ENCODE measurements at regions not wholly inside any gene's neighbourhood (a gene's known extent, or its start where the extent isn't known, plus 50 kb on each side); places are given as distances from the start of the nearest gene placed in this dataset.
A peak's percentile ranks its signal among the peaks of the same experiment; 100 is the strongest.
"Not testable (repeated sequence)": the region's sequence is repeated elsewhere in the genome, so short reads cannot be mapped to it uniquely, and the experiment has no call there.

DNA sequence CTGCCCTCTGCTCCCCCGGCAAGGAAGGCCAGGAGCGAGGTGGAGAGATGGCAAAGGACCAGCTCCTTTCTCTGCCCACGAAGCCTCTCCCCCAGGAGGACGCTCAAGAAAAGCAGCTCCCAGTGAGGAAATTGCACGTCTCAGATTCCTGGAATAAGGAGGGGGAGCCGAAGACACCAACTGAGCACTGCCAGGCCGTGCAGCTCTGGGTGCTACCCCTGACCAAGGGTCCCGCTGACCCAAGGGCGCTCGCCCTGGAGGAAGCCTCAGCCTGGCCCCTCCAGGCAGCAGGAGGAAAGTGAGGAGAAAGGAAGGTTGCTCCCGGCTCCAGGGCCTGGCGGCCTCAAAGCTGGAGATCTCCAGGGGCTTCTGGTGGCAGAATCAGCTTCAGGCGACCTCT, 174.1 kb upstream of the SFSWAP start:
- no peaks in the 10 kb centered on the region for H3K27me3 Mint-ChIP-seq
- H3K4me3 Mint-ChIP-seq = peak overlapping the region; percentile 0
- H3K4me1 Mint-ChIP-seq (ENCODE audit: low read depth) = peaks cover 16% of the 10 kb centered on the region
- H3K36me3 Mint-ChIP-seq = no peaks in the 10 kb centered on the region
- H3K27ac Mint-ChIP-seq = peak overlapping the region; percentile 55
- H3K9me3 Mint-ChIP-seq (ENCODE audit: low read depth) = no peaks in the 10 kb centered on the region

DNA sequence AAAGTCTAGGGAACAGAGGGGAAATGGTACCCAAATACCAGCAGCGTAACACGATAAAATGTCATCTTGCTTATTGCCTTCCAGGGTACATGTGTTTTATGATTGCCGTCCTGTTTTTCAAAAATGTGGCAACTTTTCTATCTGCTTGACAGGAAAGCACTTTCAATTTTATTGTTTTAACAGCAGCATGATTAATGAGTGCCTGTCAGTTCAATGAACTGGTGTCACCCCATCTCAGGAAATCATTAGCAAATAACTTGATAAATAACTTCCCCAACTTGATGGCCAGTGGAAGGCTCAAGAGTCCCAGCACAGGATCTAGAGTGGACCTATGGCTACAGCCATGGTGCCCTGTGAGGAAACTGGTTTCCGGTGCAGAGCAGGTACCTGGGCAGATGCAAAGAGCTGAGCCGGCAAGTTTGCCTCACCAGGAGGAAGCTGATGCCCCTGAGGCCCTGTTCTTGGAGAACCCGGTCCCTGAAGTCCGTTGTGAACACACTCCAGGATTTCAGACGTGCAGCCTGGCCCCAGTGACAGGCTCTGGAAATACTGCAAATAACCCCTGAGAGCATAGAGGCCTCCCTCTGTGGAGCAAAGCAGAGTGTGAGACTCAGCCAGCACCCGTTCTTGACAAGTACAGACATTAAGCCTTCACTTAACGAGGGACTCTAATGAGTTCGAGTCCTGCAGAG, 173.5 kb upstream of the SFSWAP start:
- Mint-ChIP-seq H3K27me3 (no peaks in the 10 kb centered on the region), H3K9me3 (ENCODE audit: low read depth) (no peaks in the 10 kb centered on the region), H3K27ac (no peak overlapping the region), H3K4me3 (no peak overlapping the region), H3K36me3 (no peaks in the 10 kb centered on the region), H3K4me1 (ENCODE audit: low read depth) (peaks cover 16% of the 10 kb centered on the region)

- Mint-ChIP-seq H3K4me3 (no peak overlapping the region), H3K36me3 (no peaks in the 10 kb centered on the region), H3K27me3 (no peaks in the 10 kb centered on the region), H3K9me3 (ENCODE audit: low read depth) (no peaks in the 10 kb centered on the region), H3K27ac (no peak overlapping the region), H3K4me1 (ENCODE audit: low read depth) (peaks cover 16% of the 10 kb centered on the region)
Observed at GRCh38 chr12:131539381-131539780, 171.5 kb upstream of the SFSWAP start.

- Mint-ChIP-seq H3K9me3 (ENCODE audit: low read depth) (no peaks in the 10 kb centered on the region), H3K36me3 (no peaks in the 10 kb centered on the region), H3K27ac (no peak overlapping the region), H3K4me1 (ENCODE audit: low read depth) (peaks cover 16% of the 10 kb centered on the region), H3K4me3 (no peak overlapping the region), H3K27me3 (no peaks in the 10 kb centered on the region)
Observed at GRCh38 chr12:131540138-131540623, 170.7 kb upstream of the SFSWAP start.

DNA sequence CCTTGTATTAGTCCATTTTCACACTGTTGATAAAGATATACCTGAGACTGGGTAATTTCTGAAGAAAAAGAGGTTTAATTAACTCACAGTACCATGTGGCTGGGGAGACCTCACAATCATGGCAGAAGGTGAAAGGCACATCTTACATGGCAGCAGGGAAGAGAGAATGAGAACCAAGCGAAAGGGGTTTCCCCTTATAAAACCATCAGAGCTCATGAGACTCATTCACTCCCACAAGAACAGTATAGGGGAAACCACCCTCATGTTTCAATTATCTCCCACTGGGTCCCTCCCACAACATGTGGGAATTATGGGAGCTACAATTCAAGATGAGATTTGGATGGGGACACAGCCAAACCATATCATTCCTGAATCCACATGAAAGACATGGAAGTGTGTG, 169.4 kb upstream of the SFSWAP start:
- not testable (repeated sequence) for H3K27ac Mint-ChIP-seq; H3K27me3 Mint-ChIP-seq; H3K9me3 Mint-ChIP-seq (ENCODE audit: low read depth); H3K36me3 Mint-ChIP-seq; H3K4me1 Mint-ChIP-seq (ENCODE audit: low read depth); H3K4me3 Mint-ChIP-seq

GRCh38 chr12:131542351-131542750, 168.5 kb upstream of the SFSWAP start:
- no peaks in the 10 kb centered on the region for H3K36me3 Mint-ChIP-seq
- H3K4me3 Mint-ChIP-seq = no peak overlapping the region
- no peak overlapping the region for H3K27ac Mint-ChIP-seq
- H3K9me3 Mint-ChIP-seq (ENCODE audit: low read depth) = no peaks in the 10 kb centered on the region
- peaks cover 3% of the 10 kb centered on the region for H3K4me1 Mint-ChIP-seq (ENCODE audit: low read depth)
- H3K27me3 Mint-ChIP-seq = no peaks in the 10 kb centered on the region

- Mint-ChIP-seq H3K9me3 (ENCODE audit: low read depth) (no peaks in the 10 kb centered on the region), H3K27ac (no peak overlapping the region), H3K36me3 (no peaks in the 10 kb centered on the region), H3K27me3 (no peaks in the 10 kb centered on the region), H3K4me3 (no peak overlapping the region), H3K4me1 (ENCODE audit: low read depth) (no peaks in the 10 kb centered on the region)
Observed at GRCh38 chr12:131543040-131543439, 167.8 kb upstream of the SFSWAP start.

- Mint-ChIP-seq H3K27ac (no peak overlapping the region), H3K4me3 (no peak overlapping the region), H3K36me3 (no peaks in the 10 kb centered on the region), H3K4me1 (ENCODE audit: low read depth) (no peaks in the 10 kb centered on the region), H3K9me3 (ENCODE audit: low read depth) (no peaks in the 10 kb centered on the region), H3K27me3 (peaks cover 3% of the 10 kb centered on the region)
Observed at GRCh38 chr12:131547555-131547954, 163.3 kb upstream of the SFSWAP start.

- Mint-ChIP-seq H3K9me3 (ENCODE audit: low read depth) (no peaks in the 10 kb centered on the region), H3K27ac (no peak overlapping the region), H3K4me3 (no peak overlapping the region), H3K27me3 (peaks cover 3% of the 10 kb centered on the region), H3K36me3 (no peaks in the 10 kb centered on the region), H3K4me1 (ENCODE audit: low read depth) (no peaks in the 10 kb centered on the region)
Observed at GRCh38 chr12:131550121-131550520, 160.8 kb upstream of the SFSWAP start.

DNA sequence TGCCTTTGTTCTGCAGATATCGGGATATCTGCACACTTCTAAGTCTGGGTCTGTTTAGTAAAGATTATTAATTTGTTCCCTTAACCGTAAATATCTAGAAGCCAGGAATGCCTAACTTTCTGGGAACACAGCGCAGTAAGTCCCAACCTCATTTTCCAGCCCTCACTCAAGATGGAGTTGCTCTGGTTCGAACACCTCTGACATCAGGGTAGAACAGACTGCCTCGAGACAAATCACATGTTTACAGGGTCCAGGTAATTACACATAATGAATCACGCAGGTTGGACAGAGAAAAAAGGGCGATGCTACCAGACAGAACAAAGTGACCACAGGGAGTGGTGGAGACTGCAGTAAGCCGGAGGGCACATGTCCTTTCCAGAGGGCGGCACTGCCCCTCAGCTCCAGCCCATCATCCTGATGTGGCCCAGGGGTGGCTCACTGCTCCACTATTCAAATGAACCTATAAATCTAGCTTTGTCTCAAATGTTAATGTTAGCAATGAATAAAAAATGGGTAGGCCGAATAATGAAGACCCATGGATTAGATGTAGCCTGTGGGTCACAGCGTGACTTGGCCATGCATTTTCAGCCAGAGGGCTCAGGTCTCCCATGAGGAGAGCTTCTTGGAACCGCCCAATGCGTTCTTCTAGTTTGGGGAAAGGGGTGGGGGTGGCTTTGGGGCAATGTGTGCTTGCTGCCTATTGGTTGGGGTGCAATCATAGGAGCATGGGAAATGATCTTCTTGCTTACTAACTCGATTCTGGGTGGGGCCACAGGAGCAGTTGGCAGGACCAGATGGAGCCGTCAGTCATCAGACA, 159.0 kb upstream of the SFSWAP start:
- no peaks in the 10 kb centered on the region for H3K36me3 Mint-ChIP-seq
- no peaks in the 10 kb centered on the region for H3K9me3 Mint-ChIP-seq (ENCODE audit: low read depth)
- no peak overlapping the region for H3K27ac Mint-ChIP-seq
- no peaks in the 10 kb centered on the region for H3K4me1 Mint-ChIP-seq (ENCODE audit: low read depth)
- no peak overlapping the region for H3K4me3 Mint-ChIP-seq
- H3K27me3 Mint-ChIP-seq = peaks cover 3% of the 10 kb centered on the region

GRCh38 chr12:131552492-131552863, 158.4 kb upstream of the SFSWAP start:
- Mint-ChIP-seq H3K27me3 (peaks cover 3% of the 10 kb centered on the region), H3K4me1 (ENCODE audit: low read depth) (no peaks in the 10 kb centered on the region), H3K9me3 (ENCODE audit: low read depth) (no peaks in the 10 kb centered on the region), H3K36me3 (no peaks in the 10 kb centered on the region), H3K4me3 (no peak overlapping the region), H3K27ac (no peak overlapping the region)

DNA sequence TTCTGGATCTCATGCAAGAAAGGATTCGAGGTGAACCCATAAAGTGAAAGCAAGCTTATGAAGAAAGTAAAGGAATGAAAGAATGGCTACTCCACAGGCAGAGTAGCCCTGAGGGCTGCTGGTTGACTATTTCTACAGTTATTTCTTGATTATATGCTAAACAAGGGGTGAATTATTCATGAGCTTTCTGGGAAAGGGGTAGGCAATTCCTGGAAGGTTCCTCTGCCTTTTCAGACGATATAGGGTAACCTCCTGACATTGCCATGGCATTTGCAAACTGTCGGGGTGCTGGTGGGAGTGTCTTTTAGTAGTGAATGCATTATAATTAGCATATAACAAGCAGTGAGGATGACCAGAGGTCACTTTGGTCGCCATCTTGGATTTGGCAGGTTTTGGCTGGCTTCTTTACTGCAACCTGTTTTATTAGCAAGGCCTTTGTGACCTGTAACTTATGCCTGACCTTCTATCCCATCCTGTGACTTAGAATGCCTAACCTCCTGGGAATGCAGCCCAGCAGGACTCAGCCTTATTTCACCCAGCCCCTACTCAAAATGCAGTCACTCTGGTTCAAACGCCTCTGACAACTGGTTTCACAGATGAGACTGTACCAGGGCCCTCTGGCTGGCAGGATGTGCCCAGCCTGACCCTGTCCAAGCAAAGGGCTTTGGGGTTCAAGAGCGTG, 157.7 kb upstream of the SFSWAP start:
- H3K9me3 Mint-ChIP-seq (ENCODE audit: low read depth) = no peaks in the 10 kb centered on the region
- H3K4me3 Mint-ChIP-seq = no peak overlapping the region

GRCh38 chr12:131555197-131555846, 155.6 kb upstream of the SFSWAP start:
- H3K36me3 Mint-ChIP-seq = no peaks in the 10 kb centered on the region

More for the DNA sequence above, 157.7 kb upstream of the SFSWAP start:
- no peak overlapping the region for H3K27ac Mint-ChIP-seq
- no peaks in the 10 kb centered on the region for H3K36me3 Mint-ChIP-seq
- H3K4me1 Mint-ChIP-seq (ENCODE audit: low read depth) = no peaks in the 10 kb centered on the region
- H3K27me3 Mint-ChIP-seq = peaks cover 3% of the 10 kb centered on the region

DNA sequence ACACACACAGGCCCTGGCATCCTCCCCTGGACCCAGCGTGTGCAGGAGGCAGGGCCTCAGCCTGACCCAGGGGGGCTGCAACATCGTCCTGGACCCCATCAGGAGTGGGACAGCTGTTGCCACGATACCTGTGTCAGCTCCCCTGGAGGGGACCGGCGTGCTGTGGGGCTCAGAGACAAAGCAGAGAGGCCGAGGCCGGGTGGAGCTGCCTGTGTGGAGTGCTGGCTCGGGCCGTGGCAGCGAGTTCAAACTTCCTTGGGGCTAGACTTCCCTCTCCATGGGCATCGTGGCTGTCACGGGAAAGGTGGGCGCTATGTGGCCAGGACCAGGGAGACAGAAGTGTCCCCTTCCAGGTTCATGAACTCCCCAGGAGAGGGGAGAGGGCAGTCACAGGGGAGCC, 155.0 kb upstream of the SFSWAP start:
- Mint-ChIP-seq H3K4me3 (no peak overlapping the region), H3K4me1 (ENCODE audit: low read depth) (no peaks in the 10 kb centered on the region), H3K36me3 (no peaks in the 10 kb centered on the region), H3K27ac (no peak overlapping the region), H3K9me3 (ENCODE audit: low read depth) (no peaks in the 10 kb centered on the region), H3K27me3 (peaks cover 1% of the 10 kb centered on the region)

More at GRCh38 chr12:131555197-131555846, 155.6 kb upstream of the SFSWAP start:
- H3K9me3 Mint-ChIP-seq (ENCODE audit: low read depth) = no peaks in the 10 kb centered on the region
- no peak overlapping the region for H3K27ac Mint-ChIP-seq
- H3K4me3 Mint-ChIP-seq = no peak overlapping the region
- peaks cover 1% of the 10 kb centered on the region for H3K27me3 Mint-ChIP-seq
- H3K4me1 Mint-ChIP-seq (ENCODE audit: low read depth) = no peaks in the 10 kb centered on the region

All from activated naive CD8-positive, alpha-beta T cell (primary cell).